OCI-LY1 (cell line): ENCODE measurements at regions not wholly inside any gene's neighbourhood (a gene's known extent, or its start where the extent isn't known, plus 50 kb on each side); places are given as distances from the start of the nearest gene placed in this dataset.
"Not testable (repeated sequence)": the region's sequence is repeated elsewhere in the genome, so short reads cannot be mapped to it uniquely, and the experiment has no call there.

Experiments
- H2AFZ ChIP-seq: fragments of 200-600 bp; sonication (generic), shearing (Covaris generic); 2 replicates; pipeline ENCODE4 v1.6.0; 2014; ENCODE audit warnings: antibody characterized with exemption, mild to moderate bottlenecking, low read length
- H3F3A ChIP-seq: fragments of 200-600 bp; sonication (generic), shearing (Covaris generic); 2 replicates; pipeline ENCODE4 v1.6.0; 2014; ENCODE audit warnings: mild to moderate bottlenecking, antibody characterized with exemption, low read length, moderate library complexity; ENCODE audit not compliant: insufficient read depth
- H3K27ac ChIP-seq: fragments of 200-600 bp; sonication (generic); 2 replicates; pipeline ENCODE4 v1.5.1; 2014; ENCODE audit warnings: low read length, mixed run types, mild to moderate bottlenecking, low read depth; ENCODE audit not compliant: poor library complexity, severe bottlenecking
- H3K27me3 ChIP-seq: fragments of 200-600 bp; sonication (generic); 2 replicates; pipeline ENCODE4 v1.6.0; 2014; ENCODE audit warnings: antibody characterized with exemption, mild to moderate bottlenecking, low read length, moderate library complexity; ENCODE audit not compliant: insufficient read depth
- H3K36me3 ChIP-seq: fragments of 200-600 bp; sonication (generic); 2 replicates; pipeline ENCODE4 v1.6.1; 2014; ENCODE audit warnings: mild to moderate bottlenecking, antibody characterized with exemption, low read length, moderate library complexity, mixed read lengths; ENCODE audit not compliant: insufficient read depth
- H3K4me1 ChIP-seq: fragments of 200-600 bp; sonication (generic); 2 replicates; pipeline ENCODE4 v1.5.1; 2014; ENCODE audit warnings: mild to moderate bottlenecking, low read length, moderate library complexity; ENCODE audit not compliant: insufficient read depth, severe bottlenecking
- H3K4me2 ChIP-seq: fragments of 200-600 bp; sonication (generic), shearing (Covaris generic); 2 replicates; pipeline ENCODE4 v1.6.1; 2014; ENCODE audit warnings: low read length
- H3K4me3 ChIP-seq: fragments of 200-600 bp; sonication (generic); 2 replicates; pipeline ENCODE4 v1.5.1; 2014; ENCODE audit warnings: low read length, low read depth, mild to moderate bottlenecking, mixed read lengths; ENCODE audit not compliant: poor library complexity, severe bottlenecking
- H3K79me2 ChIP-seq: fragments of 200-600 bp; shearing (Covaris generic); 2 replicates; pipeline ENCODE4 v1.6.1; 2016; ENCODE audit warnings: mixed run types, low read length, mixed read lengths; ENCODE audit not compliant: insufficient read depth
- H3K9ac ChIP-seq: fragments of 200-600 bp; sonication (generic), shearing (Covaris generic); 2 replicates; pipeline ENCODE4 v1.6.1; 2014; ENCODE audit warnings: mild to moderate bottlenecking, low read length, mixed read lengths
- H3K9me2 ChIP-seq: fragments of 200-600 bp; sonication (generic), shearing (Covaris generic); 2 replicates; pipeline ENCODE4 v1.6.1; 2014; ENCODE audit warnings: low read depth, mild to moderate bottlenecking, low read length, mixed read lengths
- H3K9me3 ChIP-seq: fragments of 200-600 bp; shearing (Covaris generic); 2 replicates; pipeline ENCODE4 v1.6.1; 2014; ENCODE audit warnings: low read length, mixed read lengths
- H4K20me1 ChIP-seq: fragments of 200-600 bp; sonication (generic), shearing (Covaris generic); 2 replicates; pipeline ENCODE4 v1.6.0; 2016; ENCODE audit warnings: mild to moderate bottlenecking, low read length; ENCODE audit not compliant: insufficient read depth
- EZH2 ChIP-seq: fragments of 200-600 bp; sonication (generic), shearing (Covaris generic); IDR thresholded peaks from 2 replicates; pipeline ENCODE4 v1.8.0; 2017; ENCODE audit warnings: borderline replicate concordance, mixed run types, mild to moderate bottlenecking, antibody characterized with exemption, low read length, moderate library complexity, mixed read lengths
- TF ChIP-seq, protein P1 (sequence below): fragments of 200-600 bp; sonication (generic), shearing (Covaris generic); IDR thresholded peaks from 2 replicates; pipeline ENCODE4 v1.5.1; 2017; ENCODE audit warnings: mild to moderate bottlenecking, antibody characterized with exemption, low read length, moderate library complexity, mixed read lengths

DNA sequence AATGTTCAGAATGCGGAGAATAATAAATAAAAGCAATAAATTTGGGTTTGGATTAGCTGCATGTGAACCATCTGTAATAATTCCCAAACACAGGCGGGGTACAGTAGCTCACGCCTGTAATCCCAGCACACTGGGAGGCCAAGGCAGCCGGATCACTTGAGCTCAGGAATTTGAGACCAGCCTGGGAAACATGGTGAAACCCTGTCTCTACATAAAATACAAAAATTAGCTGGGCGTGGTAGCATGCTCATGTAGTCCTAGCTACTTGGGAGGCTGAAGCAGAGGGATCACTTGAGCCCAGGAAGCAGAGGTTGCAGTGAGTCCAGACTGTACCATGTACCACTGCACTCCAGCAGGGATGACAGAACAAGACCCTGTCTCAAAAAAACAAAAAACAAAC is 53.9 kb upstream of the KCTD7 start:
- not testable (repeated sequence) for H3K4me3 ChIP-seq, H3K4me2 ChIP-seq, H3K27me3 ChIP-seq, H4K20me1 ChIP-seq, H3K9me3 ChIP-seq, H3K9ac ChIP-seq, H2AFZ ChIP-seq, H3K9me2 ChIP-seq, H3F3A ChIP-seq, H3K27ac ChIP-seq
- Histone ChIP-seq H3K79me2 (peaks cover 36% of the 10 kb centered on the region), H3K4me1 (peaks cover 18% of the 10 kb centered on the region), H3K36me3 (peaks cover 71% of the 10 kb centered on the region)

DNA sequence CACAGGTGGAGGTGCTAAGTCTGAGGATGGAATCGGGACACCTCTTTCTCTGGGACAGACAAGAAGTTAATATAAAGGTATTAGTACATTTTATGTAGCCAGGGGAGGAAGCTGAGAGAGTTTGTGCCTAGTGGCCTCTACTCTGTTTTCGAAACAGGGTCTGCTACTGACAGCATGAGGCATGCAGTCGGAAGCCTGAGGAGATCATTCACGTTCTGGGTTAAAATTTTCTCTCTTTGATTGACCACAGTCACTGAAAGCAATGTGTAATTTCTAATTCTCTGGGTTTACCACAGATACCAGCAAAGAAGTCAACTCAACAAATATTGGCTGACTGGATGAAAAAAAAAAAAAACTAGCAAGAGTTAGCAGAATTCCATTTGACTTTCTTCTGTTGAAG is 53.3 kb upstream of the KCTD7 start:
- H3K9ac ChIP-seq = no peak overlapping the region
- H3F3A ChIP-seq = no peaks in the 10 kb centered on the region
- H3K36me3 ChIP-seq = peaks cover 64% of the 10 kb centered on the region
- H3K9me3 ChIP-seq = no peaks in the 10 kb centered on the region
- no peak overlapping the region for H3K4me2 ChIP-seq
- H4K20me1 ChIP-seq = no peaks in the 10 kb centered on the region
- H3K9me2 ChIP-seq = no peaks in the 10 kb centered on the region
- H3K4me3 ChIP-seq = no peak overlapping the region
- H2AFZ ChIP-seq = no peak overlapping the region
- H3K4me1 ChIP-seq = peaks cover 18% of the 10 kb centered on the region
- H3K27ac ChIP-seq = no peak overlapping the region
- H3K27me3 ChIP-seq = no peaks in the 10 kb centered on the region
- H3K79me2 ChIP-seq = peaks cover 38% of the 10 kb centered on the region
- TF ChIP-seq, protein P1, sequence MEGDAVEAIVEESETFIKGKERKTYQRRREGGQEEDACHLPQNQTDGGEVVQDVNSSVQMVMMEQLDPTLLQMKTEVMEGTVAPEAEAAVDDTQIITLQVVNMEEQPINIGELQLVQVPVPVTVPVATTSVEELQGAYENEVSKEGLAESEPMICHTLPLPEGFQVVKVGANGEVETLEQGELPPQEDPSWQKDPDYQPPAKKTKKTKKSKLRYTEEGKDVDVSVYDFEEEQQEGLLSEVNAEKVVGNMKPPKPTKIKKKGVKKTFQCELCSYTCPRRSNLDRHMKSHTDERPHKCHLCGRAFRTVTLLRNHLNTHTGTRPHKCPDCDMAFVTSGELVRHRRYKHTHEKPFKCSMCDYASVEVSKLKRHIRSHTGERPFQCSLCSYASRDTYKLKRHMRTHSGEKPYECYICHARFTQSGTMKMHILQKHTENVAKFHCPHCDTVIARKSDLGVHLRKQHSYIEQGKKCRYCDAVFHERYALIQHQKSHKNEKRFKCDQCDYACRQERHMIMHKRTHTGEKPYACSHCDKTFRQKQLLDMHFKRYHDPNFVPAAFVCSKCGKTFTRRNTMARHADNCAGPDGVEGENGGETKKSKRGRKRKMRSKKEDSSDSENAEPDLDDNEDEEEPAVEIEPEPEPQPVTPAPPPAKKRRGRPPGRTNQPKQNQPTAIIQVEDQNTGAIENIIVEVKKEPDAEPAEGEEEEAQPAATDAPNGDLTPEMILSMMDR = no peak
- TF ChIP-seq EZH2 = no peak

DNA sequence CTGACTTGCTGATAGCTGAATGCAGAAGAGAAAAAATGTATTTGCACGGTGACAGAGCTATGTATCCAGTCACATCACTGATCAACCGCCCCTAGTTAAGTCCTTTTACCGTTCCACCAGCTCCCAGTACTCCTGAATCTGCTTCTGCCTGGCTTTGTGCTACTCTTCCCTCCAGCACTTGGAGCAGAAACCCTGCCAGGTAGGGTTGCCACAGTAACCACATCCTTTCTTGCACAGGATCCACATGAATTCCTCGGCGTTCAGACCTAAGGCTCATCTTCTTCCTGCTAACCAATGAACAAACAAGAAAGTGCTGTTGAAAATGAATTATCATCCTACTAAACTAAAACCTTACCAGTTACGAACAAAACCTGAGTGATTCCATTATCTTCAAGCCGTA is 52.0 kb upstream of the KCTD7 start:
- no peaks in the 10 kb centered on the region for H3K9me2 ChIP-seq
- no peak overlapping the region for H3K4me3 ChIP-seq
- H4K20me1 ChIP-seq = no peaks in the 10 kb centered on the region
- H3K36me3 ChIP-seq = peaks cover 63% of the 10 kb centered on the region
- H3K79me2 ChIP-seq = peaks cover 48% of the 10 kb centered on the region
- no peak overlapping the region for H3K4me2 ChIP-seq
- no peaks in the 10 kb centered on the region for H3K27me3 ChIP-seq
- H2AFZ ChIP-seq = no peak overlapping the region
- no peak overlapping the region for H3K27ac ChIP-seq
- H3K9me3 ChIP-seq = no peaks in the 10 kb centered on the region
- H3K9ac ChIP-seq = no peak overlapping the region
- TF ChIP-seq EZH2 = no peak
- TF ChIP-seq, protein P1 = no peak
- H3K4me1 ChIP-seq = peaks cover 18% of the 10 kb centered on the region
- H3F3A ChIP-seq = no peaks in the 10 kb centered on the region
